Lower lobe of right lung (tissue), 2 donors: ENCODE measurements at regions not wholly inside any gene's neighbourhood (a gene's known extent, or its start where the extent isn't known, plus 50 kb on each side); places are given as distances from the start of the nearest gene placed in this dataset.
A peak's percentile ranks its signal among the peaks of the same experiment; 100 is the strongest.

ENCODE experiments used
- ATAC-seq, 2 donors: fragments of 200-7000 bp; cut with Tn5 transposase; one replicate each; pipeline ENCODE4 v1.9.1; 2020 to 2022; ENCODE audit warnings: mild to moderate bottlenecking in 2 of 2, moderate library complexity in 2 of 2
- DNase-seq: peaks from one replicate; pipeline ENCODE4 v3.0.0-alpha.2; 2020
- H3K27ac ChIP-seq: fragments of 200-600 bp; one replicate; pipeline ENCODE4 v1.8.0; 2022
- H3K27me3 ChIP-seq: fragments of 200-600 bp; one replicate; pipeline ENCODE4 v1.8.0; 2022; ENCODE audit warnings: low read depth
- H3K36me3 ChIP-seq: fragments of 200-600 bp; one replicate; pipeline ENCODE4 v1.8.0; 2022; ENCODE audit warnings: mild to moderate bottlenecking
- H3K4me1 ChIP-seq: fragments of 200-600 bp; one replicate; pipeline ENCODE4 v1.8.0; 2022
- H3K4me3 ChIP-seq: fragments of 200-600 bp; one replicate; pipeline ENCODE4 v1.8.0; 2022; ENCODE audit warnings: mild to moderate bottlenecking
- H3K9me3 ChIP-seq: fragments of 200-600 bp; one replicate; pipeline ENCODE4 v1.8.0; 2022
- CTCF ChIP-seq: fragments of 200-600 bp; IDR thresholded peaks from one replicate; pipeline ENCODE4 v1.8.0; 2022; ENCODE audit warnings: antibody characterized with exemption, mild to moderate bottlenecking
- intact Hi-C: fragments of 100-400 bp; cut with DNase I; formaldehyde crosslinking; loops from one replicate; pipeline ENCODE4 v1.11.0; 2022
- donor health status: DM: no; HTN: yes; CAD: no; lungs with severe emphysema.

- no peaks in the 10 kb centered on the region for H3K9me3 ChIP-seq
- no peaks in the 10 kb centered on the region for H3K27me3 ChIP-seq
- intact Hi-C loops, result no loop called here
- no peak for DNase-seq
- no peaks in the 10 kb centered on the region for H3K36me3 ChIP-seq
- ATAC-seq, result no peak
- H3K4me1 ChIP-seq, result peaks cover 16% of the 10 kb centered on the region
- H3K27ac ChIP-seq, result no peak overlapping the region
- no peak for TF ChIP-seq CTCF
- H3K4me3 ChIP-seq, result no peak overlapping the region
Measured at GRCh38 chr9:115210699-115211098, 92.7 kb upstream of the TNC start.

- no peak overlapping the region for H3K27ac ChIP-seq
- peaks cover 16% of the 10 kb centered on the region for H3K4me1 ChIP-seq
- H3K9me3 ChIP-seq, result no peaks in the 10 kb centered on the region
- H3K27me3 ChIP-seq, result no peaks in the 10 kb centered on the region
- DNase-seq, result no peak
- H3K36me3 ChIP-seq, result no peaks in the 10 kb centered on the region
- peak; percentile 53 to 55 for ATAC-seq
- intact Hi-C loops, result no loop called here
- no peak for TF ChIP-seq CTCF
- no peak overlapping the region for H3K4me3 ChIP-seq
Measured at GRCh38 chr9:115211413-115212124, 93.6 kb upstream of the TNC start.

- Histone ChIP-seq H3K27ac (no peak overlapping the region), H3K9me3 (no peaks in the 10 kb centered on the region), H3K4me3 (no peak overlapping the region), H3K27me3 (no peaks in the 10 kb centered on the region), H3K36me3 (no peaks in the 10 kb centered on the region), H3K4me1 (peaks cover 16% of the 10 kb centered on the region)
- ATAC-seq (no peak), DNase-seq (no peak)
- intact Hi-C loops, result no loop called here
- no peak for TF ChIP-seq CTCF
Measured at GRCh38 chr9:115212125-115212605, 94.2 kb upstream of the TNC start.

- Histone ChIP-seq H3K4me1 (peaks cover 16% of the 10 kb centered on the region), H3K27me3 (no peaks in the 10 kb centered on the region), H3K36me3 (no peaks in the 10 kb centered on the region), H3K4me3 (no peak overlapping the region), H3K27ac (no peak overlapping the region), H3K9me3 (no peaks in the 10 kb centered on the region)
- DNase-seq (no peak), ATAC-seq (no peak)
- intact Hi-C loops, result no loop called here
- TF ChIP-seq CTCF, result no peak
Measured at GRCh38 chr9:115212832-115213231, 94.9 kb upstream of the TNC start.

GRCh38 chr9:115213818-115214334, 95.9 kb upstream of the TNC start:
- Histone ChIP-seq H3K9me3 (no peaks in the 10 kb centered on the region), H3K4me1 (peaks cover 16% of the 10 kb centered on the region), H3K4me3 (no peak overlapping the region), H3K27ac (no peak overlapping the region), H3K36me3 (no peaks in the 10 kb centered on the region), H3K27me3 (no peaks in the 10 kb centered on the region)
- TF ChIP-seq CTCF, result no peak
- intact Hi-C loops, result no loop called here
- no peak for DNase-seq
- ATAC-seq, result peak; percentile 43 to 63
